GM19452 (cell line): ENCODE measurements at regions not wholly inside any gene's neighbourhood (a gene's known extent, or its start where the extent isn't known, plus 50 kb on each side); places are given as distances from the start of the nearest gene placed in this dataset.
"Not testable (repeated sequence)": the region's sequence is repeated elsewhere in the genome, so short reads cannot be mapped to it uniquely, and the experiment has no call there.

ENCODE experiments used
- ATAC-seq: cut with Tn5 transposase; IDR thresholded peaks from one replicate; pipeline ENCODE4 v1.9.1; 2021; ENCODE audit not compliant: unreplicated experiment

- ATAC-seq, result no peak
Observed at GRCh38 chr4:14920759-14921320, 81.4 kb upstream of the CPEB2 start.

- not testable (repeated sequence) for ATAC-seq
Observed at GRCh38 chr4:14921781-14922180, 80.5 kb upstream of the CPEB2 start.

GRCh38 chr4:14924076-14924811 lies 78.0 kb upstream of the CPEB2 start:
- ATAC-seq, result no peak

GRCh38 chr4:14924812-14925344 lies 77.4 kb upstream of the CPEB2 start:
- ATAC-seq, result no peak

GRCh38 chr4:14925471-14925870 lies 76.8 kb upstream of the CPEB2 start:
- no peak for ATAC-seq

- no peak for ATAC-seq
Observed at GRCh38 chr4:14926368-14926767, 75.9 kb upstream of the CPEB2 start.

- ATAC-seq, result no peak
Observed at GRCh38 chr4:14928035-14928434, 74.2 kb upstream of the CPEB2 start.

GRCh38 chr4:14929669-14930068 lies 72.6 kb upstream of the CPEB2 start:
- ATAC-seq, result no peak

GRCh38 chr4:14934704-14935390 lies 67.4 kb upstream of the CPEB2 start:
- ATAC-seq, result no peak

- no peak for ATAC-seq
Observed at GRCh38 chr4:14943749-14944148, 58.5 kb upstream of the CPEB2 start.

GRCh38 chr4:14952352-14952751 lies 49.9 kb upstream of the CPEB2 start:
- no peak for ATAC-seq
